Spleen (tissue), 11 donors: ENCODE measurements at regions not wholly inside any gene's neighbourhood (a gene's known extent, or its start where the extent isn't known, plus 50 kb on each side); places are given as distances from the start of the nearest gene placed in this dataset.

Experiments
- DNase-seq: peaks from one replicate; pipeline ENCODE4 v3.0.0-alpha.2; 2020
- H3K27ac ChIP-seq, 8 donors: fragments of 200-600 bp; sonication (generic) in 7 of 8; 1 replicate in 4 of 8; 2 replicates in 4 of 8; pipeline versions ENCODE4 v1.5.0 to v1.8.0; 2016 to 2021; ENCODE audit warnings: inconsistent platforms in 4 of 8, mild to moderate bottlenecking in 4 of 8, moderate library complexity in 1 of 8
- H3K27me3 ChIP-seq, 7 donors: fragments of 200-600 bp; sonication (generic) in 6 of 7; replicated peaks in 1 of 7; 1 replicate in 4 of 7; 2 replicates in 3 of 7; pipeline versions ENCODE4 v1.5.0 to v1.8.0; 2016 to 2021; ENCODE audit warnings: inconsistent platforms in 3 of 7, mild to moderate bottlenecking in 1 of 7
- H3K36me3 ChIP-seq, 6 donors: fragments of 200-600 bp; sonication (generic) in 5 of 6; 1 replicate in 4 of 6; 2 replicates in 2 of 6; pipeline versions ENCODE4 v1.5.0 to v1.8.0; 2016 to 2021; ENCODE audit warnings: inconsistent platforms in 2 of 6
- H3K4me1 ChIP-seq, 6 donors: fragments of 200-600 bp; sonication (generic) in 5 of 6; 1 replicate in 3 of 6; 2 replicates in 3 of 6; pipeline versions ENCODE4 v1.5.0 to v1.8.0; 2016 to 2021; ENCODE audit warnings: inconsistent platforms in 3 of 6
- H3K4me3 ChIP-seq, 8 donors: fragments of 200-600 bp; sonication (generic) in 7 of 8; 1 replicate in 4 of 8; 2 replicates in 4 of 8; pipeline versions ENCODE4 v1.5.0 to v1.8.0; 2016 to 2021; ENCODE audit warnings: inconsistent platforms in 4 of 8, mild to moderate bottlenecking in 4 of 8, moderate library complexity in 2 of 8
- H3K9me3 ChIP-seq, 8 donors: fragments of 200-600 bp; sonication (generic) in 7 of 8; 1 replicate in 4 of 8; 2 replicates in 4 of 8; pipeline versions ENCODE4 v1.5.0 to v1.8.0; 2016 to 2021; ENCODE audit warnings: inconsistent platforms in 4 of 8
- POLR2A ChIP-seq, 3 donors: fragments of 450-650 bp; IDR thresholded peaks; one replicate each; pipeline ENCODE4 v1.5.1; 2017; ENCODE audit warnings: antibody characterized with exemption in 3 of 3, mild to moderate bottlenecking in 1 of 3
- POLR2AphosphoS5 ChIP-seq, 3 donors: sonication (generic); formaldehyde crosslinking; IDR thresholded peaks; one replicate each; pipeline ENCODE4 v1.5.1; 2017; ENCODE audit warnings: antibody characterized with exemption in 3 of 3
- WGBS, 5 donors: extraction: QIAGEN DNeasy Blood & Tissue Kit in 3 of 5; methylation state at CpG; one replicate each; pipeline versions ENCODE4 v1.1.5 to v1.1.7; 2013 to 2018; 5-methylcytosine and 5-hydroxymethylcytosine counted together
- intact Hi-C: fragments of 100-400 bp; cut with DNase I; formaldehyde crosslinking; loops from one replicate; pipeline ENCODE4 v1.15.0; 2023; ENCODE audit warnings: low total_unique reads
- TF ChIP-seq, protein P1 (sequence below), 11 experiments: fragments of 200-600 bp in 7 of 11; fragments of 450-650 bp in 4 of 11; sonication (generic) in 4 of 11; IDR thresholded peaks in 8 of 11; conservative IDR thresholded peaks in 3 of 11; 1 replicate in 7 of 11; 2 replicates in 4 of 11; pipeline versions ENCODE4 v1.4.0 to v1.8.0; 2016 to 2021; ENCODE audit warnings: antibody characterized with exemption in 11 of 11, inconsistent platforms in 4 of 11, mild to moderate bottlenecking in 1 of 11
- donor health status: healthy with polysubstance abuse.
- donor health status: DM: no; HTN: no; CAD: no; lungs with moderate emphysema.
- donor health status: DM: no; HTN: no; CAD: no.
- donor health status: Bipolar disorder and iron deficiency.
- donor health status: healthy.
- donor health status: DM: no; HTN: no; CAD: no.
- donor health status: DM: yes; HTN: yes; CAD: no.

DNA sequence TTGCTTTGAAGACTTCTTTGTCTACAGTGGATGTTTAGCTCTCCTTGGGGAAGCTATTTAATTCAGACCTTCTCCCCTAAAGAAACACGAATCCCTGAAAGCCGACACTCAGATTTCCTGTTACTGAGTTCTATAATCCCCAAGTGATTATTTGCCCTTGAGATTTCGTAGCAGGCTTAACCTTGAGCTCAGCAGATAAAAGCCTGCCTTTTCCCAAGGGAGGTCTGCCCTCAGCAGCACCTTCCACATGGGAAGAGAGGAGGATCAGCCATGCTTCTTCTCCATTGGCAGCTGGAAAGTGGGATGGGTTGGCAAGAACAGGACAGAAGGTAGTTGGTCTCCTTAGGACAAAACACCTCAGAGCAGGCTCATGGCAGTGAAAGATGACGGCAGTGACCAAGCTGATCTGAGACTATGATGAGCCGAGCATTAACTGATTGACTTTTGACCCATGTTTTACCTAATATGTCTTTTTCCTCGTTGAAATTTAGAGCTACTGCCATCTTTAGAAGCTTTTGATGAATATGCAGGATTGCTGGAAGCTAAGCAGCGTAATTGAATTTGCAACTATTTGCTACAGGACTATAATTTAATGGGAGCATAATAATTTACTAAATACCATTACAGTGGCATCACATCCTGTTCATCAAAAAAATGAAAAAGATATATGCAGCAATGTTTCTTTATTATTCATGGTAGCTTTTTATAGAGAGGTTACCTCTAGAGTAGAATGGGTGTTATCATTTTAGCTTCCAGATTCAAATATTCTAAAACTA, 511.1 kb upstream of the ID2 start:
- intact Hi-C loops: no loop called here
- TF ChIP-seq POLR2AphosphoS5 (IDR thresholded peaks at IDR 0.05) (no peak), POLR2A (IDR thresholded peaks at IDR 0.05) (no peak)
- TF ChIP-seq, protein P1, sequence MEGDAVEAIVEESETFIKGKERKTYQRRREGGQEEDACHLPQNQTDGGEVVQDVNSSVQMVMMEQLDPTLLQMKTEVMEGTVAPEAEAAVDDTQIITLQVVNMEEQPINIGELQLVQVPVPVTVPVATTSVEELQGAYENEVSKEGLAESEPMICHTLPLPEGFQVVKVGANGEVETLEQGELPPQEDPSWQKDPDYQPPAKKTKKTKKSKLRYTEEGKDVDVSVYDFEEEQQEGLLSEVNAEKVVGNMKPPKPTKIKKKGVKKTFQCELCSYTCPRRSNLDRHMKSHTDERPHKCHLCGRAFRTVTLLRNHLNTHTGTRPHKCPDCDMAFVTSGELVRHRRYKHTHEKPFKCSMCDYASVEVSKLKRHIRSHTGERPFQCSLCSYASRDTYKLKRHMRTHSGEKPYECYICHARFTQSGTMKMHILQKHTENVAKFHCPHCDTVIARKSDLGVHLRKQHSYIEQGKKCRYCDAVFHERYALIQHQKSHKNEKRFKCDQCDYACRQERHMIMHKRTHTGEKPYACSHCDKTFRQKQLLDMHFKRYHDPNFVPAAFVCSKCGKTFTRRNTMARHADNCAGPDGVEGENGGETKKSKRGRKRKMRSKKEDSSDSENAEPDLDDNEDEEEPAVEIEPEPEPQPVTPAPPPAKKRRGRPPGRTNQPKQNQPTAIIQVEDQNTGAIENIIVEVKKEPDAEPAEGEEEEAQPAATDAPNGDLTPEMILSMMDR (IDR thresholded peaks at IDR 0.05 in 8 of 11, conservative IDR thresholded peaks at IDR 0.05 in 3 of 11): no peak
- H3K27me3 ChIP-seq: no peaks in the 10 kb centered on the region
- H3K4me1 ChIP-seq: peaks cover 0 to 16% (median 4%) of the 10 kb centered on the region in 6 donors
- no peak for DNase-seq
- H3K27ac ChIP-seq: no peak overlapping the region
- WGBS, 5 donors: 62 to 78% (median 70%) methylated on average over 7 of the region's 7 CpGs
- H3K36me3 ChIP-seq: no peaks in the 10 kb centered on the region
- no peak overlapping the region for H3K4me3 ChIP-seq
- peaks cover 0 to 7% (median 0%) of the 10 kb centered on the region in 8 donors for H3K9me3 ChIP-seq

DNA sequence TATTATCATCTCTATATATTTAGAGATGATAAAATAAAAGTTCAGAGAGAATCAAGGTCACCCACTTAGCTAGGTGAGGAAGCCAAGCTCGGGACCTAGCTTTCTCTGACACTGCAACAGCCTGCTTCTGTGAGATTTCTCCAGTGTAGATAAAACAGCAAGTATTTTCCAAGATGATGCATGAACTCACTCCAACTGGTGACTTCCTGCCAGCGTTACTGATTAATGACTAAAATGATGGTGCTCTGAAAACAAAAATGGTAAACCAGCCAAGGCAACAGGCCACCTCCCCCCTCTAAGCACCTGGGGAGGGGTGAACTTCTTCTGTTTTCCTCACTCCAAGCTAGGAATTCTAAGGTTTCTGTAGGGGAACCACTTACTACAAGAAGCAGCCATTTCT, 510.2 kb upstream of the ID2 start:
- Histone ChIP-seq H3K27me3 (no peaks in the 10 kb centered on the region), H3K4me3 (no peak overlapping the region), H3K36me3 (no peaks in the 10 kb centered on the region), H3K27ac (no peak overlapping the region), H3K9me3 (peaks cover 0 to 8% (median 0%) of the 10 kb centered on the region in 8 donors), H3K4me1 (peaks cover 0 to 16% (median 7%) of the 10 kb centered on the region in 6 donors)
- no peak for DNase-seq
- 45 to 67% (median 49%) methylated on average over 2 of the region's 2 CpGs for WGBS, 5 donors
- intact Hi-C loops: no loop called here
- TF ChIP-seq POLR2A (IDR thresholded peaks at IDR 0.05): no peak
- no peak for TF ChIP-seq POLR2AphosphoS5 (IDR thresholded peaks at IDR 0.05)
- TF ChIP-seq, protein P1 (IDR thresholded peaks at IDR 0.05 in 8 of 11, conservative IDR thresholded peaks at IDR 0.05 in 3 of 11): no peak

DNA sequence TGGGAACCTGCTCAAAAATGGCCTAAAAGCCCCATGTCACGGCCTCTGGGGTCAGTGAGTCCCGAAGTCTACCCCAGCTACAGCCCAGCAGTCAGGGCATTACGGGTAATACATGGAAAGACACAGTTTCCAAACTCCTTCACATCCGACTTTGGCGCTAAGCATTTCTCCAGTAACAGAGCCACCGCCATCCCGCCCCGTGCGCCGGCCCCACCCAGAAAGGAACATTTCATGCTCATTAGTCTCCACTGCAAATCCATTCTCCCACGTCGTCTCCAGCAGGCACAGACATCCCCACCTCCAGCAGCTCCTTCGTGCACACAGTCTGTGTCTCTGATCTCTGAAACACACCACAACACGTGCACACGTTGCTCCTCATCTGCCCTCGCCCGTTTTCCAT, 509.2 kb upstream of the ID2 start:
- Histone ChIP-seq H3K36me3 (no peaks in the 10 kb centered on the region), H3K4me1 (peaks cover 0 to 25% (median 7%) of the 10 kb centered on the region in 6 donors), H3K27ac (peak overlapping the region in 1 of 8 donors; percentile 18), H3K4me3 (no peak overlapping the region), H3K27me3 (no peaks in the 10 kb centered on the region), H3K9me3 (peaks cover 0 to 8% (median 0%) of the 10 kb centered on the region in 8 donors)
- no peak for DNase-seq
- TF ChIP-seq POLR2AphosphoS5 (IDR thresholded peaks at IDR 0.05) (no peak), POLR2A (IDR thresholded peaks at IDR 0.05) (no peak)
- TF ChIP-seq, protein P1 (IDR thresholded peaks at IDR 0.05 in 8 of 11, conservative IDR thresholded peaks at IDR 0.05 in 3 of 11): no peak
- WGBS, 5 donors: 94 to 98% (median 96%) methylated on average over 17 of the region's 17 CpGs
- intact Hi-C loops: no loop called here

DNA sequence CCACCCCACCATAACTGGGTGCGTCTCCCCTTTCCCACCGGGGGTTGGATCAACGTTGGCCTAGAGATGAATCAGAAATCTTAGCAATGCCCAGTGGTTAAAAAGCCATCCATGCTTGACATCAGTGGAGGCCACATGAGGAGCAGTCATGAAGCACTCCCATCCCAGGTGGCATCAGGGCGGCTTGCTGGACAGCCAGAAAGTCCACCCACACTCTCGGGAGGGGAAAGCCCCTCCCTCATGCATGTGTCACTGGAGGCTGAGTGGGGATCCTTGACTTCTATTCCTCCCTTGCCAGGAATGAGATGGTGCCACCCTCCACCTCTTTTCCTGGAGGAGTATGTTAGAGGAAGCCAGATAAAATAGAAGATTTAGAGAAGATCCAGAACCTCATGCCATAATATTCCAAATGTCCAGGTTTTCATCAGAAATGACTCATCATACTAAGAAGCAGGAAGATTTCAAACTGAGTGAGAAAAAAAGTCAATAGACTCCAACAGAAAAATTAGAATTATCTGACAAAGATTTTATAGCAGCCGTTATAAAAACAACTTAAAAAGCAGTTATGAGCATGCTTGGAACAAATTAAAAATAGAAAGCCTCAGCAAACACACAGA, 507.1 kb upstream of the ID2 start:
- TF ChIP-seq POLR2A (IDR thresholded peaks at IDR 0.05) (no peak), POLR2AphosphoS5 (IDR thresholded peaks at IDR 0.05) (no peak)
- TF ChIP-seq, protein P1 (IDR thresholded peaks at IDR 0.05 in 8 of 11, conservative IDR thresholded peaks at IDR 0.05 in 3 of 11): no peak
- Histone ChIP-seq H3K36me3 (no peaks in the 10 kb centered on the region), H3K27ac (no peak overlapping the region), H3K9me3 (peaks cover 0 to 9% (median 0%) of the 10 kb centered on the region in 8 donors), H3K27me3 (no peaks in the 10 kb centered on the region), H3K4me1 (peaks cover 0 to 37% (median 8%) of the 10 kb centered on the region in 6 donors), H3K4me3 (no peak overlapping the region)
- no peak for DNase-seq
- 71 to 86% (median 79%) methylated on average over 3 to 6 of the region's 6 CpGs for WGBS, 5 donors
- intact Hi-C loops: no loop called here
